Mucosa of rectum (tissue), 2 donors: ENCODE measurements at regions not wholly inside any gene's neighbourhood (a gene's known extent, or its start where the extent isn't known, plus 50 kb on each side); places are given as distances from the start of the nearest gene placed in this dataset.

Experiments
- H3K27ac ChIP-seq, 2 donors: one replicate each; pipeline ENCODE4 v1.7.0; 2013; ENCODE audit warnings: inconsistent platforms in 2 of 2, low read depth in 2 of 2, low read length in 2 of 2
- H3K27me3 ChIP-seq, 2 donors: one replicate each; pipeline ENCODE4 v1.7.0; 2013; ENCODE audit warnings: low read length in 2 of 2; ENCODE audit not compliant: control insufficient read depth in 2 of 2, insufficient read depth in 2 of 2
- H3K36me3 ChIP-seq, 2 donors: one replicate each; pipeline ENCODE4 v1.7.0; 2013; ENCODE audit warnings: low read length in 2 of 2; ENCODE audit not compliant: control insufficient read depth in 2 of 2, insufficient read depth in 2 of 2
- H3K4me1 ChIP-seq, 2 donors: one replicate each; pipeline ENCODE4 v1.7.0; 2013; ENCODE audit warnings: low read length in 2 of 2, mild to moderate bottlenecking in 1 of 2; ENCODE audit not compliant: control insufficient read depth in 2 of 2, insufficient read depth in 2 of 2
- H3K4me3 ChIP-seq, 2 donors: one replicate each; pipeline ENCODE4 v1.7.0; 2013; ENCODE audit warnings: low read length in 2 of 2
- H3K9ac ChIP-seq, 2 donors: one replicate each; pipeline ENCODE4 v1.7.0; 2013; ENCODE audit warnings: low read length in 2 of 2, low read depth in 1 of 2, mild to moderate bottlenecking in 1 of 2
- H3K9me3 ChIP-seq, 2 donors: one replicate each; pipeline ENCODE4 v1.7.0; 2013; ENCODE audit warnings: low read length in 2 of 2; ENCODE audit not compliant: control insufficient read depth in 2 of 2
- donor health status: healthy.
- donor health status: Normal muscosa, but diverticular disease.

DNA sequence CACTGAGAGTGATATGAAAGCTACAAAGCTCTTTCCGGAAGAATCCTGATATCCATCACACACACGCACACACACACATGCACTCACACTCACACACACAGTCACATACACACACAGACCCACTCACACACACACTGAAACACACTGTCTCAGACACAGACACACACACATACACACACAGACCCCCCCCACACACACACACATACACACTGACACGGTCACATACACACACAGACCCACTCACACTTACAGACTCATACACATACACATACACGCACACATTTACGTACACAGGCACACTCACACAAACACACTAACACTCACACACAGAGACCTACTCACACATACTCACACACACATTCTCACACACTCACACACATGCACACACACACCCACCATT, 58.6 kb downstream of the LIG4 start:
- Histone ChIP-seq H3K9ac (no peak overlapping the region), H3K4me3 (no peak overlapping the region), H3K27ac (no peak overlapping the region), H3K27me3 (no peaks in the 10 kb centered on the region), H3K9me3 (peaks cover 0 to 7% of the 10 kb centered on the region in 2 donors), H3K36me3 (no peaks in the 10 kb centered on the region), H3K4me1 (peaks cover 0 to 13% of the 10 kb centered on the region in 2 donors)

DNA sequence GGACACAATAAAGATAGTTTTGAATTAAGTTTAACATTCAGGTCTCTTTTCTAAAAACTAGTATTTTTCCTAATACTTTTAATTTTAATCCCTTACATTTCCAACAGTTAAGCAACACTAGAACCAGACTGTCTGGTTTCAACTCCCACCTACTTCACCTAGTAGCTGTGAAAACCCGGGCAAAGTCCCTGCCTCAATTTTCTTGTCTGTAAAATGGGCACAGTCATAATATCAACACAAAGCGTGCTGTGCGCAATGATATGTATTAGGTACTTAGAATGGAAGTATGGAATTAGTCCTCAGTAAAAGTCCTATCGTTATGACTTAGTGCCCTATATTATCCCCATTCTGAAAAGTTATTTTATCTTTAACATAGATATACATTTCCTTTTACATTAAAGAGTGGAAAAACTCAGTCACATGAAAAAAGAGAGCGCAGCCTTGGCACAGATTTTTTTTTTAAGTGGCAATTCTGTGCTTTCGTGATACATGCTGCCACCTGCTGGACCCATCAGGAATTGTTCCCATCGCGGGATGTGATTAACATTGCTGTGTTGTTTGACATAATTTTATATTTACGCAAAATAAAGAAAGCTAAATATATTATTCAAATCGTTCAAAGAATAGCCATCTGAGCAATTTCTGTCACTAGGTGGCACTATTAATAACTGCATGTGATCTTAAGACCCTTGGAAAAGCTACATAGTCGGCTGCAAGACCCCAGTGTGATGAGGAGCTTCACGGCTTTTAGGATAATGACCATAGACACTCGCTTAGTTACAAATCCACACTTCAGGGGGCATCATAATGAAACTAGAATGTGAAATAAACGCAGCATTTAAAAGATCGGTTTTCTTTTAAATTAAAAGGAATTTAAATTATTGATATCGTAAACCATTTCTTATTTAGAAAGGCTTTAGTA, 59.9 kb downstream of the LIG4 start:
- H3K4me1 ChIP-seq, result peaks cover 0 to 13% of the 10 kb centered on the region in 2 donors
- H3K27ac ChIP-seq, result peak overlapping the region; percentile 66 to 81
- H3K27me3 ChIP-seq, result no peaks in the 10 kb centered on the region
- H3K36me3 ChIP-seq, result no peaks in the 10 kb centered on the region
- peaks cover 0 to 7% of the 10 kb centered on the region in 2 donors for H3K9me3 ChIP-seq
- H3K4me3 ChIP-seq, result peak overlapping the region; percentile 61
- H3K9ac ChIP-seq, result no peak overlapping the region

DNA sequence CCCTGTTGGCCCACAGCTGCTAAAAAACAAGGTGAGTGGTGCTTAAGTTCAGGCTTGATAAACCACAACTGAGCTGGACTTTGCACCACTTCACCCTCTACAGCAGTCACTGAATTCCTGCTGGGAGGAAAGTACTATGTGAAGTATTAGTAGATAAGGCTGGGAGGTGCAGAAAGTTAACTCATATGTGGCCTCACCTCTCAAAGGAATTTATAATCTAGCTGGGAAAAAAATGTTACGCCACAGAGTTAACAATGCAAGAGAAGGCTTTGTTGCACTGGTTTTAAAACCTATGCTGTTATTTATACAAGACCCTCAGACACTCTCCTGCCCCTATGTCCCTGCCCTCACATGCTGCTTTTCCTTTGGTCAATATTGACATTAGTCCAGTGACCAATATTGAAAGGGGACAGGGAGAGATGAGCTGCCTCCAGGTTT, 60.9 kb downstream of the LIG4 start:
- Histone ChIP-seq H3K4me3 (peak overlapping the region; percentile 61), H3K36me3 (no peaks in the 10 kb centered on the region), H3K9ac (peak overlapping the region in 1 of 2 donors; percentile 6), H3K4me1 (peaks cover 0 to 13% of the 10 kb centered on the region in 2 donors), H3K9me3 (peaks cover 0 to 7% of the 10 kb centered on the region in 2 donors), H3K27ac (peak overlapping the region; percentile 69 to 81), H3K27me3 (no peaks in the 10 kb centered on the region)

DNA sequence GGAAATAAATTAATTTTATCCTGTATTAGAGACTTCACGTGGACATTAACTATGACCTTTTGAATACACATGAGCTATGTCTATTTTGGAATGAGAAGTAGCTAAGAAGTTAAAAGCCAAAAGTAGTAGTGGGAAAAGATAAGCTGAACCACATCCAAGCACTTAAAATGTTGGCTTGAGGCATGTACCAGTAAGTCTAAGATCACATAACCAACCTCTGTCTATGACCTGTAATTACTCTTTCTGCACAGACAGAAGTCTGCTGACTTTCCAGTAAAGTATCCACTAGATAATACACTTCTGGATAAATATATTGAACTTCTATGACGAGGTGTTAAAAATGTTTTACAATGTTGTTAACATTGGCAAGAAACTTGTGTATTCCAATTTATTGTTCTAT, 68.7 kb downstream of the LIG4 start:
- Histone ChIP-seq H3K9ac (no peak overlapping the region), H3K9me3 (no peaks in the 10 kb centered on the region), H3K4me1 (no peaks in the 10 kb centered on the region), H3K27me3 (no peaks in the 10 kb centered on the region), H3K36me3 (no peaks in the 10 kb centered on the region), H3K4me3 (no peak overlapping the region), H3K27ac (no peak overlapping the region)

DNA sequence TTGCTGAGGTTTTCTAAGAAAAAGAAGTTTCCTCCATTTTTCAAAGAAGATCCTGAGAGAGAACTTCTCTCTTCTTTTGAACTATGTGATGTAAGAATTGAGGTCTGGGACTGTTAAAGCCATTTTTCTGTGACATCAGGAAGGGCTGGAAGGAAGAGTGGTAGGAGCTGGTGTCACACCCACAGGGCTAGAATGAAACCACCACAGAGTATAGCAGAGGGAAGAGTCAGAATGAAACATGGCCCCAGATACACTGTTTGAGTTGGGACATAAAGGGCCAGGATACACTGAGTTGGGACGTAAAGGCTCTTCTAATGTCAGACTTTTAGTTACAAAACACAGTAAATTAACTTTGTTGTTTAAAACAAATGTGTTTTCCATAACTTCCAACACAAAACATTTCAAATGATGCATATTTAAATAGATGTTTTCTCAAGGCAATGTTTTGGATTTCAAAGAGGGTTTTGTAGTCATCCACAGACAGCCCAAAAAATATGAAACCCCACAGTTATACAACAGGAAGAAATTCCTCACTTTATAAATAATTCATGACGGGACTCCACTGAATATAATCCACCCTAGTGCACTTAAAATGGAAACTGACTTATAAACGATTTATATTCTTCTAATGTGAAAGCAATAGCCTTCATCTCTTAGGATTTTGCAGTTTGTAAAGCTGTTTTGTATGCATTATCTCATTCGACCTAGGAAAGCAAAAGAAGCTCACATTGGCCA, 72.5 kb downstream of the LIG4 start:
- Histone ChIP-seq H3K9ac (no peak overlapping the region), H3K4me1 (no peaks in the 10 kb centered on the region), H3K27me3 (no peaks in the 10 kb centered on the region), H3K9me3 (no peaks in the 10 kb centered on the region), H3K4me3 (no peak overlapping the region), H3K36me3 (no peaks in the 10 kb centered on the region), H3K27ac (no peak overlapping the region)

DNA sequence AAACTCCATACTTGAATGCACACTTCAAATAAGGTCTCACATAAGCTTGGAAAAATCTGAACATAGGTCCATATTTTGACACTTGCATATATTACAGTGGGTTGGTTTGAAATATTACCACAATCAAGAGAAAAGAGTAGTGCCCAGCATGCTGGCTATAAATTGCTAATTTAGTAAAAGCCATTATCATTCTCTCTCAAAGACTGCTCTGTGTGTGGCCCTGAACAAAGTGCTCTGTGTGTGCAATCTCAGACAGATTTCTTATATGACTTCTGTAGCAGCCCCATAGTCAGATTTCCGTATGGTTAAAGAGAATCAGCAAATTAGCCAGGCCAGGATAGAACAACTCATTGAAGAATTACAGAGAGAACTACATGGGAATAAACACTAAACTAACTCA, 78.2 kb downstream of the LIG4 start:
- no peaks in the 10 kb centered on the region for H3K9me3 ChIP-seq
- no peaks in the 10 kb centered on the region for H3K27me3 ChIP-seq
- H3K4me1 ChIP-seq, result no peaks in the 10 kb centered on the region
- H3K36me3 ChIP-seq, result no peaks in the 10 kb centered on the region
- no peak overlapping the region for H3K27ac ChIP-seq
- no peak overlapping the region for H3K4me3 ChIP-seq
- H3K9ac ChIP-seq, result no peak overlapping the region

DNA sequence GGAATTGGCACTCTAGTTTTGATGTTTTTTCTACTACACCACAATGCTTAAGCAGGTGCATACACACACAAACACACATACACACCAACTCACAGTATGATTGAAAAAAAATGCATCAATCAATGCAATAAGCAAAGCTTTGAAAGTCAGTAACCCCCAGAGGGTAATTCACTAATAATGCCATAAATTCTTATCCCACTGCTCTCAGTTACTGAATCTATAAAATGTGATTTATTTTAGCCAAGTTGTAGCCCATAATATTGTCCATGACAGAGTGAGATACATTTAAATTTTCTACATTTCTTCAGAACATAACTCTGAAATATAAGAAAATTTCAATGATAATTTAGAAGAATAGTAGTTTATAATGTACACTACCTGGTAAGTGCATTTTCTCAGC, 87.9 kb downstream of the LIG4 start:
- Histone ChIP-seq H3K36me3 (no peaks in the 10 kb centered on the region), H3K27ac (no peak overlapping the region), H3K9ac (no peak overlapping the region), H3K4me3 (no peak overlapping the region), H3K27me3 (no peaks in the 10 kb centered on the region), H3K9me3 (no peaks in the 10 kb centered on the region), H3K4me1 (no peaks in the 10 kb centered on the region)

DNA sequence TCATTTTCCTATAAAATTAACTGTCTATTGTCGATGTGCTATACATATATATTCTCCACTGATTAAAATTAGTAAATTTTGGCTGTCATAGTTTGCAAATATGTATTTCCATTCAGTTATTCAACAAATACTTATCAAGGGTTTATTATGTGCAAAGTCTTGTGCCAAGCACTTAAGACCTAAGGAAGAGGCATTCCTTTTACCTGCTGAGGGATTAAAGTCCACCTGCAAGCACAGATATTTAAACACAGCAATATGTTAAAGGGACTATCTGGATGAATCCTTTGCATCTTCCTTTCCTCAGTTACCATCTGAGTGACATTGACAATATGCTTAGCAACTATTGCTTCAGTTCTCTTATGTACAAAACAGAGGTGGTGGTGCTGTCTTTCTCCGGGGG, 89.3 kb downstream of the LIG4 start:
- no peak overlapping the region for H3K4me3 ChIP-seq
- no peaks in the 10 kb centered on the region for H3K27me3 ChIP-seq
- H3K9me3 ChIP-seq, result no peaks in the 10 kb centered on the region
- H3K27ac ChIP-seq, result no peak overlapping the region
- H3K36me3 ChIP-seq, result no peaks in the 10 kb centered on the region
- H3K4me1 ChIP-seq, result no peaks in the 10 kb centered on the region
- H3K9ac ChIP-seq, result no peak overlapping the region

DNA sequence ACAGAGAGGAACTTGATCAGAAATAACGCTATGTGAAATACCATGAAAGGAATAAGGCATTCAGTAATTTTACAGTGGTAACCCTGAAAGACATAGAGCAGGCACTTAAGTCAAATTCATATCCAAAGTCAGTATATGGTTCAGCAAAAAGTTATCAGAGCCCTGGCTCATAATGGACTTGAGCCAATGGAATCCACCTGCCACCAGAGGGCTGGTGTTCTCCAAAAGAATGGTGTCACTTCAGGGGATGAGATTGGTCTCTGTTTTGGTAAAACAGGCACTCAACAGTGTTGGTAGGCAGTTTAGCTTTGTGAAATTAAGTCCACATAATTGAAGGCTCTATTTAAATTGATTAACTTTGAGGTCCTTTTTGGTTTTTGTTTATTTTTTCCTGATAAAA, 93.9 kb downstream of the LIG4 start:
- no peak overlapping the region for H3K27ac ChIP-seq
- H3K9ac ChIP-seq, result no peak overlapping the region
- no peaks in the 10 kb centered on the region for H3K36me3 ChIP-seq
- no peaks in the 10 kb centered on the region for H3K9me3 ChIP-seq
- H3K4me3 ChIP-seq, result no peak overlapping the region
- H3K4me1 ChIP-seq, result no peaks in the 10 kb centered on the region
- H3K27me3 ChIP-seq, result no peaks in the 10 kb centered on the region

DNA sequence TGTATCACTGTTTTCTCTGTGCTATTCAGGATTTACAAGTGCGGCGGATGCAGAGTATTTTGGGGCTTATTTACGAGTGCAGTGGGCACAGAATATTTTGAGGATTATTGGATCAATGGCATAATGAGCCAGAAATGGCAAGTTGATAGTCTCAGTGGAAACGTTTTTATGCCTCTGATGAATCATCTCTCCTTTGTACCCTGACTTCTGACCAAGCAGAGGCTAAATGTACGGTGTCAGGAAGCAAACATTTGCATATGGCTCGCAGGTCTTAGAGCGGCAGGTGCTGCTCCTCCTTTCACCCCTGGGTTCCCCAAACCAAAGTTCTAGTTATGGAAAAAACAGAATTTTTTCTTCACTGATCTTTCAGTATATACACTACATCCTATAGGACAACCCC, 94.5 kb downstream of the LIG4 start:
- no peaks in the 10 kb centered on the region for H3K9me3 ChIP-seq
- H3K27ac ChIP-seq, result no peak overlapping the region
- H3K4me1 ChIP-seq, result no peaks in the 10 kb centered on the region
- H3K36me3 ChIP-seq, result no peaks in the 10 kb centered on the region
- H3K27me3 ChIP-seq, result no peaks in the 10 kb centered on the region
- no peak overlapping the region for H3K9ac ChIP-seq
- no peak overlapping the region for H3K4me3 ChIP-seq
